Left hindlimb (tissue), 1 donor: ENCODE measurements at regions not wholly inside any gene's neighbourhood (a gene's known extent, or its start where the extent isn't known, plus 50 kb on each side); places are given as distances from the start of the nearest gene placed in this dataset.

Experiments used
- DNase-seq: peaks from one replicate; pipeline ENCODE4 v3.0.0-alpha.2; 2018

DNA sequence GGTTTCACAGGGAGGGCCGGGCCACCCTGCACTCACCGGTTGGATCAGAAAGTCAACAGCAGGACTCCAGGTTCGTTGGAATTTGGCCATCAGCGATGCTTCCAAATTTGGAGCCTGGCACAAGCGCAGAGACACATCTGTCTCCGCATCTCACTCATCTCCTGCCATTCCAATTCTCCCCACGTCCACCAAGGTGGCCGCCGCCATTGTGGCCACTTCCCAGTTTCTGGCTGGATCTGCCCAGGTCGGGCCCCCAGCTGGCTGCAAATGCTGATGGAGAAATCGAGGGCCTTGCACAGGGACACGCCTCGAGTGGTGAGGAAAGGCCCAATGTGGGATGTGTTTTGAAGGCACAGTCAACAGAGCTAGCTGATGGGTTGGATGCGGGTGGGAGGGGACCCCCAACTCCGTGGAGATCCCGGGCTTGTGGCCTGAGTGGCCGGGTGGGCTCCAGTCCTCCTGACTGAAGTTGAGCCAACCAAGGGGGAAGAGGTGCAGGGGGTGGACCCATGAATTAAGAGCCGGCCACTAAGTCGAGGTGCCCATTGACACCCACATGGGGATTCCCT lies 102.7 kb downstream of the CRYAA start:
- no peak for DNase-seq

DNA sequence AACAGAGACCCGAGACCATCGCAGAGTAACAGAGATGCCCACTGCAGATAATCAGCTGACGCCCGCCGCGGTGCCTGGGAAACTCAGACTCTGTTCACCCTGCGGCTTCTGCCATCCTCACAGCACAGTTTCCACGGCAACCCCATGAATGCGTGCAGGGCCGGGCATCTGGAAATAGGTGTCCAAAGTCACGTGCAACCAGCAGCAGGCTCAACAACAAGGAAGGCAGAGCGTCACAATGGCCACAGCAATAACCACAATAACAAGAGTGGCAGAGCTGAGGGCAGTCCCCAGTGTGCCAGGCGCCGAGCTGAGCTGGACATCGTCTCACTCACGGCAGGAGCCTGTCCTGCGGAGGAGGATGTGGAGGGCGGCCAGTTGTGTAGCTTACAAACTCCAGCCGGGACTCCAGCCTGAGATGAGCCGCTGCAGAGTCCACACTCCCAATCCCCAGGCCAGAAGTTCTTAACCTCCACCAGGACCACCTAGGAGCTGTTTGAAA lies 102.0 kb downstream of the CRYAA start:
- DNase-seq: no peak

DNA sequence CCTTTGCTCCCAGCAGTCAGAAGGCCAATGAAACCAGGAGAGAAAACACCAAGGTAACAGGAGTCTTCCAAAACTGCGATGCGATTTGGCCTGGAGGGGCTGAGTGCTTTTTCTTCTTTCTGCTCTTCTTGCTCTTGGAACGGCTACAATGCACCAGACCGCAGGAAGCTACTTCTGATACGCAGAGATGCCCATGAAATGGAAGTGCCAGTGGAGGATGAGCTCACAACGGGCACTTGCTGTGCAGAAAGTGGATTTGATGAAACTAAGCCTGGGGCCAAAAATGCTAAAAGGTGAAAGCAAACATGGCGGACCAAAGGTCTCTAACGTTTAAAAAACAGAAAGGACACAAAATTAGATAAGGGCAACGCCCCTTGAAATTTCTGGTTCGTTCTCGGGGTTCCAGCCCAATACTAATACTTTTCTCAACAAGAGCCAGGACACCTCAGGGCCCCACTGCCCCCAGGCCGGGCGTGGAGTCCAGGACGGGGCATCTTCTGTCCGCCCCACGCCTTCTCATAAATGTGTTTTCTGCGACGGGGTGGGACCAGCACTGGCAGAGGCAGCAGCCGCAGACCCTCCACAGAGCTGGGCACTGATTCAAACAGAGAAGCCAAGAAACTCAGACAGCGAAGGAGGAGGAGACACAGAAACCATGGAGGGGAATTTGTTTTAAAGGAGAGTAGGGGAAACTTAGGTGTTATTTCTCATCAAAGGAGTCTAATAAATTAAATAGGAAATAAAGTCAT lies 101.3 kb downstream of the CRYAA start:
- no peak for DNase-seq

DNA sequence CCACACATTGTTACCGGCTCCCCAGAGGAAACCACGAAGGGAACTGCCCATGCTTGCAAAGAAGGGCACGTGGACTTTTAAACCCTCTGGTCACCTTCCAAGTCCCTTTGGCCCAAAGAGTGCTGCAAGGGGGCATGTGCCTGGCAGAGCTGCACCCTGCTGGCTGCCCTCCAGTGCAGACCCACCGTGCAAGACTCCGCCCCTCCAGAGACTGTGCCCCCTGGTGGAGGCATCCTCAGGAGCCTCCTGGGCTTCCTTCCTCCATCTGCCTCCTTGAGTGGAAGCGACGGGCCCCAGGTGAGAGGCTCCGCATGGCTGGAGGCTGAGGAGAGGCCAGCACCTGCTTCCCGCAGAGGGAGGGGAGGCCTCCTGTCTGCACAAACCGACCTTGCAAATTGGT lies 100.6 kb downstream of the CRYAA start:
- DNase-seq: no peak

DNA sequence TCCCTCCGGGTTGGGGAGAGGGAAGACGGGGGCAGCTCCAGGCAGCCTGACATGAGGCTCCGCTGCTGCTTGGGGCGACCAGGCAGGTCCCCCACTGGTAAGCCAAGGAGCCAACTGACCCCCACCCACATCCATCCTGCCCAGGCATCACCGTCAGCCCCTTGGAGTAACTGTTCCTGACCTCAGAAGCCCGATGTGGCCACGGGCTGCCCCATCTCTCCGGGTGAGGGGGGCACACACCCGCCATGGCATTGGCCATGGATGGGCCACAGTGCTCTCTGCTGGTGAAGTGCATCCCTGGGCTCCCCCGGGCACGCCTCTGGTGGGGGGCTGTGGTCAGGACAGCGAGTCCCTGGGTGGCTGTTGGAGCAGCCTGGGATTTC lies 100.0 kb downstream of the CRYAA start:
- DNase-seq: no peak

DNA sequence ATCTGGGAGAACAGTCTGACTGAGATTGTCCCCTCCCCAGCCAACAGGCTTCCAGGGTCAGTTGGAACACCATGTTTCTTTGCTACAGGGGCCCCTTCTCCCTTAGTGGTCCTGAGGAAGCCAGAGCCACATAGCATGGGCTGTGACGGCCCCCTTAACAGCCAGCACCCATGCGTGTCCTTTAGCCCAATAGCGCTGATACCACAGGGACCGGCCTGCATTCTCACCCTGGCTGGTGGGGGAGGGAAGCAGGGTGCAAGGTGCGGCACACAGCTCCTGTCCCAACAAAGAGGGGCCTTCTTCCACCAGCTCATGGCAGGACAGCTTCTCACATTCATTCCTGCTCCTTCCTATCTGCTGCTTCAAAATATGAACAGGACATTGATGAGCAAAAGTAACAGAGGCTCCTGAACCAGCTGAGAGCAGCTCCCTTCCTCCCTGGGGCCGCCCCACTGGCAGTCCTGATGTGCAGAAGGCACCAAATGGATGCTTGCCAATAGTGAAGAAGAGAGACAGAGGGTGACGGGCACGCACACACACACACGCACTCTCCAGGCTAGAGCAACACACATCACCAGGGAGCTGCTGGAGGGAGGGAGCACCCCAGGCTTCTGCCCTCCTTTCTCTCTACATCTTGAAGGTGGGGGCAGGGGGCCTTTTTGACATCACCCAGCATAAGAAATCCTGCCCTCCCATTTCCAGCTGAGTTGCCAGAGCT lies 99.4 kb downstream of the CRYAA start:
- DNase-seq: no peak

DNA sequence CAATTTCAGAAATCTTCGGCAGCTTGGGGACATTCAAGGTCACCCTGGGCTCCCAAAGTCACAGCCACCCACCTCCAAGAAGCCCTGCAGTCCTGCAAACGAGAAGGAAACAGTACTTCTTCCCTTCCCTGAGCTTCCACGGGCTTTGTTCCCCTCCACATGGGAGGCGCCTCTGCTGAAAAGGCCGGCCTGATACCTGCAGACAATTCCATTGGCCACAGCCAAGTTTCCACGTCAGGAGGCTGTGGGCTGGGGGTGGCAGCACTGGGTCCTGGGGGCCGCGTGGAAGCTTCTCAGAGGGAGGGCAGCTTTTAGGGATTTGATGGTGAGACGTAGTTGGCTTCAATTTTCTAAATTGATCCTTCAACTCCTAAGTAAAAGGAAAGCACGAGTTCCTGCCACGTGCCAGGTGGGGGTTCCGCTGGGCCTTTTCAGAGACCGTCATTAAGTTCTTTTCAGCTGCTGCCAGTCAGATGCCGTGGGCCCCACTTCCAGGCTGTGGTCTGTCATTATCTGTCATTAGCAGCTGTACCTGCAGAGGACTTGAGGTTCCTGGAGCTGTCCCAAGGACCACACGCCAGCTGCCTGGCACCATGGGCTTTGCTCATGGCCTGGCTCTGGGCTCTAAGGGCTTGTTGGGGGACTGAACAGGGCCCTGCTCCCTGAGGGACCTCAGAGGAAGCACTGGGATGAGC lies 98.7 kb downstream of the CRYAA start:
- DNase-seq: no peak

DNA sequence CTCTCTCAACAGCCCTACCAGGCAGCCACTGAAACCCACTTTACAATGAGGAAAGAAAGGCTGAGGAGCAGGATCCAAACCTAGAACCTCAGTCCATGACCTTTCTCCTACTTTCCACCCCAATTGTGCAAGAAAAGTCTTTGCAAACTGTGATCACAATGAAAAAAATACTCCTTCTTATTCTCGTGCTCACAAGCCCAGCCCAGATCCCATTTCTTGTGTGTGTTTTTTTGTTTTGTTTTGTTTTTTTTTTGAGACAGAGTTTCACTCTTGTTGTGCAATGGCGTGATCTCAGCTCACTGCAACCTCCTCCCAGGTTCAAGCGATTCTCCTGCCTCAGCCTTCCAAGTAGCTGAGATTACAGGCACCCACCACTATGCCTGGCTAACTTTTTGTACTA lies 97.7 kb downstream of the CRYAA start:
- no peak for DNase-seq

DNA sequence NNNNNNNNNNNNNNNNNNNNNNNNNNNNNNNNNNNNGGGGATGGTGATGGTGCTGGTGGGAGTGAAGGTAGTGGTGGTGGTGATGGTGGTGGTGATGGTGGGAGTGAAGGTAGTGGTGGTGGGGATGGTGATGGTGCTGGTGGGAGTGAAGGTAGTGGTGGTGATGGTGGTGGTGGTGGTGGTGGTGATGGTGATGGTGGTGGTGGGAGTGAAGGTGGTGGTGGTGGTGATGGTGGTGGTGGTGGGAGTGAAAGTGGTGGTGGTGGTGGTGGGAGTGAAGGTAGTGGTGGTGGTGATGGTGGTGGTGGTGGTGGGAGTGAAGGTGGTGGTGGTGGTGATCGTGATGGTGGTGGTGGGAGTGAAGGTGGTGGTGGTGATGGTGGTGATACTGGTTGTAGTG lies 93.6 kb downstream of the CRYAA start:
- DNase-seq: peak; percentile 63
